BJ (cell line): ENCODE measurements at regions not wholly inside any gene's neighbourhood (a gene's known extent, or its start where the extent isn't known, plus 50 kb on each side); places are given as distances from the start of the nearest gene placed in this dataset.

Source experiments
- CTCF ChIA-PET: fragments of 350-600 bp; formaldehyde crosslinking; extraction: SDS; loops from one replicate; lab custom pipeline; 2021; ENCODE audit warnings: antibody characterized with exemption, inconsistent platforms; lab: Yijun Ruan, JAX
- POLR2A ChIA-PET: fragments of 300-600 bp; sonication (Branson Sonifier 250); formaldehyde crosslinking; extraction: SDS; loops from one replicate; lab custom pipeline; 2021; ENCODE audit warnings: antibody characterized with exemption; lab: Charles Lee
- DNase-seq: peaks from one replicate; pipeline ENCODE4 v3.0.0-alpha.2; 2011; ENCODE audit warnings: low read depth
- H3K27me3 ChIP-seq: 2 replicates; pipeline ENCODE4 v1.6.0; 2011; ENCODE audit warnings: low read length; ENCODE audit not compliant: control insufficient read depth, insufficient read depth
- H3K36me3 ChIP-seq: 2 replicates; pipeline ENCODE4 v1.5.1; 2011; ENCODE audit warnings: low read length; ENCODE audit not compliant: control insufficient read depth, insufficient read depth
- H3K4me3 ChIP-seq: 2 replicates; pipeline ENCODE4 v1.5.1; 2011; ENCODE audit warnings: low read depth, mild to moderate bottlenecking, control low read depth, low read length
- CTCF ChIP-seq: IDR thresholded peaks from 2 replicates; pipeline ENCODE4 v1.5.1; 2011; ENCODE audit warnings: low read depth, mild to moderate bottlenecking, control low read depth, inconsistent platforms, low read length, moderate library complexity; ENCODE audit not compliant: insufficient read depth

DNA sequence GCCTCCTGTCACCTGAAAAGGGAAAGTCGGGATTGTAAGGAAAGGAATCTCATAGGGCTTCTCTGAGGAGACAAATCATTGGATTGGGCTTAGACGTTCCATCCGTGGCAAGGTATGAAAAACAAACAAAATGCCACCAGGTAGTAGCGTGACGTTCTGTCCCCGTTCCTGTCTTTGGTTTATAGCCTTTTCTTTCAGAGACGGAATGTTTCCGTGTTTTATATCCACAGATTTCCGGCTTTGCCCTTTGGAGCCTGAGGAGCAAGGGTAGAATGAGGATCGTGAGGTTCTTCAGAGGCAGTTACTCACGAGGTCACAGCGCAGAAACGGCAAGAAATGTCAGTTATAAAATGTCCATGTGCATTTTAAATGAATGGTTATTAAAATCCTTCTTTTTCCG, 118.3 kb downstream of the TMEM18 start:
- CTCF ChIA-PET: no interaction called here
- POLR2A ChIA-PET: no interaction called here

GRCh38 chr2:558302-558642, 118.9 kb downstream of the TMEM18 start:
- TF ChIP-seq CTCF: no peak
- ChIA-PET CTCF (no interaction called here), POLR2A (no interaction called here)
- H3K36me3 ChIP-seq: no peaks in the 10 kb centered on the region
- no peak overlapping the region for H3K4me3 ChIP-seq
- DNase-seq: no peak
- no peaks in the 10 kb centered on the region for H3K27me3 ChIP-seq

More for the DNA sequence above, 118.3 kb downstream of the TMEM18 start:
- no peak for TF ChIP-seq CTCF
- Histone ChIP-seq H3K27me3 (no peaks in the 10 kb centered on the region), H3K4me3 (no peak overlapping the region), H3K36me3 (no peaks in the 10 kb centered on the region)
- DNase-seq: no peak

DNA sequence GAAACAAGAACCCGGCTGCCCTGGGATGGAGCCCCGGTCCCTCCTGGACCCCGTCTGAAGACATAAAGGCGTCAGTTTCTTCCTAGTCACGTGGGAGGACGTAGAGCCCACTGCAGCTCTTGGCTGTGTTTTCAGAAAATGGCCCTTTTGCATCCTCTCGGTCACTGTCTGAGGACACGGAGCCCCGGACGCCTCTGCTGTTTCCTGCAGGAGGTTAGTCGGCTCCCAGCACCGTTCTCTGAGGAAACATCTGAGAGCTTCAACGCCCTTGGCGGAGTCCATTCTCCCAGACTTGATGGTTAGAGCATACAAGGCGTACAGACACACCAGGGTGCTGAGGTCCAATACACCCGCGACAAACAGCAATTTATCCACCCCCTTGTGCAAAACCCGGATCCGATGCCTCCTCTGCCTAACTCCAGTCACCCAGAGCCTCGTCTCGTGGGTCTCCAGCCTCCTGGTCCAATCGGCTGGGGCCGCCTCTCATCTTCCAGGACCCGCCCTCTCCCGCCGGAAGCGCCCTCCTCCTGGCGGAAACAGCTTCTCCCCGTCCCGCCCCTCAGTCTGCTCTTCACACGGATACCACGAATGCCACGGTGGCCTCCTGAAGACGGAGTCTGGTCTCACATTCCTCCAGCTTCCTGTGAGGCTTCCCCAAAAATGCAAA, 119.4 kb downstream of the TMEM18 start:
- no peak overlapping the region for H3K4me3 ChIP-seq
- ChIA-PET POLR2A (no interaction called here), CTCF (no interaction called here)
- no peaks in the 10 kb centered on the region for H3K36me3 ChIP-seq
- DNase-seq: no peak
- no peaks in the 10 kb centered on the region for H3K27me3 ChIP-seq
- TF ChIP-seq CTCF: no peak

- Histone ChIP-seq H3K36me3 (no peaks in the 10 kb centered on the region), H3K4me3 (no peak overlapping the region), H3K27me3 (no peaks in the 10 kb centered on the region)
- CTCF ChIA-PET: no interaction called here
- POLR2A ChIA-PET: no interaction called here
- no peak for TF ChIP-seq CTCF
- no peak for DNase-seq
Measured at GRCh38 chr2:556485-556884, 120.7 kb downstream of the TMEM18 start.

DNA sequence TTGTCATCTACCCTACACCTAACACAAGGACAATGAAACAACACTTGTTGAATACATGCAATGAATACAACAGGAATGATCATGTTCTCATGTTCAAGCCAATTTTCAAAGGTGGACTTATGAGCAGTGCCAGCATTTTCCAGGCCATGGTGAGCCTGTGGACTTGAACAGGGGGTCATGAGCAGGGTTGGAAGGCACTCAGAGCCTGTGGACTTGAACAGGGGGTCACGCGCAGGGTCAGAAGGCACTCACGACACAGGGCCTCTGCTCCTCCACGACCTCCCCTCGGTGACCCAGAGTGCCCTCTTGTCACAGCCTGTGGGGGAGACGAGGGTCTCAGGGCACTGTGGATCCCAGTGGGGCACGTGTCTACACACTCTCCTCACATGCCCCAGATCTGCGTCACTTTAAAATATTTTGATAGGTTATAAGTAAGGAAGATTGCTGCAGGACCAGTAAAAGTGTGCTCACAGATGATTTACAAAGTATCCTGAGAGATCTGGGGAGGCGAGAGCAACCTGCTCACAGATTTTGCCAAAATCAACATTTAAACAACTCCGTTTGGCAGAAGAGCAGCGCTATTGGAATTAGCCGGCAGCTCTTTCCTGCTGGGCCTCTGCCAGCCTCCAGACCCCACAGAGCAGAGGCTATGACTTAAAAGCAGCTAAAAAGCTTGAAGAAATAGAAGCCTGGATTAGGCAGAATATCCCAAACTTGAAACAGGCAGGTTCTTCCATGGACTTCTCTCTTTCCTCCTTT, 121.9 kb downstream of the TMEM18 start:
- POLR2A ChIA-PET: no interaction called here
- H3K4me3 ChIP-seq: no peak overlapping the region
- CTCF ChIA-PET: no interaction called here

More for the DNA sequence above, 121.9 kb downstream of the TMEM18 start:
- Histone ChIP-seq H3K36me3 (no peaks in the 10 kb centered on the region), H3K27me3 (no peaks in the 10 kb centered on the region)
- no peak for TF ChIP-seq CTCF
- DNase-seq: no peak
